Thymus (tissue), 11 donors: ENCODE measurements at regions not wholly inside any gene's neighbourhood (a gene's known extent, or its start where the extent isn't known, plus 50 kb on each side); places are given as distances from the start of the nearest gene placed in this dataset.

ENCODE experiments used
- DNase-seq, 9 donors: peaks; one replicate each; pipeline ENCODE4 v3.0.0-alpha.2; 2013; ENCODE audit warnings: low spot score in 9 of 9, low read depth in 6 of 9, missing footprints in 1 of 9
- H3K27ac ChIP-seq, 2 donors: one replicate each; pipeline ENCODE4 v1.5.1; 2013; ENCODE audit warnings: control low read depth in 1 of 2, low read depth in 1 of 2, low read length in 1 of 2, mild to moderate bottlenecking in 1 of 2, moderate library complexity in 1 of 2
- H3K27me3 ChIP-seq, 2 donors: one replicate each; pipeline ENCODE4 v1.5.1; 2013; ENCODE audit warnings: low read length in 1 of 2; ENCODE audit not compliant: control insufficient read depth in 2 of 2, insufficient read depth in 1 of 2
- H3K36me3 ChIP-seq, 2 donors: one replicate each; pipeline ENCODE4 v1.5.1; 2013; ENCODE audit warnings: low read length in 1 of 2, mild to moderate bottlenecking in 1 of 2, moderate library complexity in 1 of 2; ENCODE audit not compliant: control insufficient read depth in 2 of 2, insufficient read depth in 2 of 2
- H3K4me1 ChIP-seq, 2 donors: one replicate each; pipeline ENCODE4 v1.5.1; 2013; ENCODE audit warnings: low read length in 2 of 2; ENCODE audit not compliant: control insufficient read depth in 2 of 2, insufficient read depth in 2 of 2
- H3K4me3 ChIP-seq, 2 donors: one replicate each; pipeline ENCODE4 v1.5.1; 2013; ENCODE audit warnings: low read length in 2 of 2, control low read depth in 1 of 2, mild to moderate bottlenecking in 1 of 2
- H3K9me3 ChIP-seq, 2 donors: one replicate each; pipeline ENCODE4 v1.5.1; 2013; ENCODE audit warnings: low read length in 1 of 2, mild to moderate bottlenecking in 1 of 2; ENCODE audit not compliant: control insufficient read depth in 2 of 2, insufficient read depth in 1 of 2
- WGBS: extraction: QIAGEN DNeasy Blood & Tissue Kit; methylation state at CpG from one replicate; pipeline ENCODE4 v1.1.7; 2013; 5-methylcytosine and 5-hydroxymethylcytosine counted together
- donor health status: healthy.

DNA sequence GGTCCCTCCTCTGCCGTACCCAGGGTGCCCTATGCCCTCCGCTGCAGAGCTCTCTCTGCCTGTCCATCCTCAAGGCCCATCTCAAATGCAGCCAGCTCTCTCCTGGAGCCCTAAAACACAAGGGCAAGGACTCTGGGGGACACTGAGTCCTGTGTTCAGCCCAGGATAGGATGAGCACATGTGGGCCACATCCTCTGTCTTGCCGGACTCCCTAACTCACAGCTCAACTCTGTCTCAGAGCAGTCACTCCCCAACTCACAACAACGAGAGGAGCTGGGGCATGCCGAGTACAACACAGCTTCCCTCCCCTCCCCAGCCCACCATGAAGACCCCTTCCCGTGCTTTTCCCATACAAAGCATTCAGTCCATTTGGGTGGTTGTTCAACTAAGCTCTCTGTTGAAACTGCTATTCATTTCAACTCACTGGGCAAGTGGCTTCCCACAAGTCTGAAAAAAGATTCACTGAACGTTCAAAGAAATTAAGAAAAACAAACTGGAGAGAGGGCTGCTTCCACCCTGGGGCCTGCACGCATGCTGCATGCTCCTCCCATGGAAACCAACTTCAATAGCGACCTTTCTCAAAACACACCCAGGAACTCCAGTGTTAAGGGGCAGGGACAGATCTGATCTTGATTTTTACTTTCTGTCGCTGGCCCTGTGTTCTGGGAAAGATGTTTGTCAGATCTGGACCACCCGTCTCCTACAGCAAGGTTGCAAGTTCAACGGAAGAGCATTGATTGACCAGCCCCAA, 124.3 kb upstream of the IGF1R start:
- WGBS: 93% methylated on average over 12 of the region's 12 CpGs

DNA sequence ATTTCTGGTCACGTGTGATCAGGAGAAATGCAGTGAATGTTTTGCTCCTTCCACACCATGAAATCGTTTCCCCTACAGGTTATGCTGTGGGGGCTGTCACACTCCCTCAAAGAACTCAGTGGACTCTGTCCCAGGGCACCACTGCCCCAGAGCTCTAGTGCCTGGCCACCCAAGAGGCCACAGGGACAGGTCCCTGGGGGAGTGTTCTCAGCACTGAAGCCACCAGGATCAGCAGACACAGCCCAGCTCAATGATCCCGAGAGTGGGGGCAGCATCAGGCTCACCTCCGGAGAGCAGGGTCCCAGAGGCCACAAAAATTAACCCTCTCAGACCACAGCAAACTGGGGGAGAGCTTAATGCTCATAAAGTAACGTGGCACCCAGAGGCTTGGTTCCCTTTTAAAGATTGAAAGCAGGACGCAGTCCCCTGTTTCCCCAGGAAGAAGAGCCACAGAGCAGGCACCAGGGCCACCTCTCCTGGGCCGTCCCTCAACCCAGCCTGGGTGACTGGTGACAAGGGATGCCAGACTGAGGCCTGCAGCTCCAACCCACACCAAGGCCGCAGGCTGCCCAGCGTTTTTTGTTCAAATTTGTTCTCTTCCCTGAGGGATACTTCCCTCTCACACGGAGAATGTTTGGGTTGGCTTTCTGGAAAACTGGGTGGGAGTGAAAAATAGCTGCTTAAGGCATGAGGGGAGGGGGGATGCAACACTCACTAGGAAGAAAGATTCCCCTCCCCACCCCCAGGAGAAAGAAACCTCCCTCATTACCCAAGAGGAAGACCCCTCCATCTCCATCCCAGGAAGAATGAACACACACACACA, 123.3 kb upstream of the IGF1R start:
- 90% methylated on average over 10 of the region's 10 CpGs for WGBS
- no peak for DNase-seq
- Histone ChIP-seq H3K4me1 (peaks cover 0 to 15% of the 10 kb centered on the region in 2 donors), H3K27me3 (peaks cover 0 to 6% of the 10 kb centered on the region in 2 donors), H3K36me3 (no peaks in the 10 kb centered on the region), H3K4me3 (no peak overlapping the region), H3K27ac (no peak overlapping the region), H3K9me3 (no peaks in the 10 kb centered on the region)

More for the DNA sequence above, 124.3 kb upstream of the IGF1R start:
- no peak overlapping the region for H3K4me3 ChIP-seq
- H3K9me3 ChIP-seq: no peaks in the 10 kb centered on the region
- H3K4me1 ChIP-seq: peaks cover 0 to 15% of the 10 kb centered on the region in 2 donors
- H3K36me3 ChIP-seq: no peaks in the 10 kb centered on the region
- no peak for DNase-seq
- H3K27me3 ChIP-seq: peaks cover 0 to 2% of the 10 kb centered on the region in 2 donors
- no peak overlapping the region for H3K27ac ChIP-seq

DNA sequence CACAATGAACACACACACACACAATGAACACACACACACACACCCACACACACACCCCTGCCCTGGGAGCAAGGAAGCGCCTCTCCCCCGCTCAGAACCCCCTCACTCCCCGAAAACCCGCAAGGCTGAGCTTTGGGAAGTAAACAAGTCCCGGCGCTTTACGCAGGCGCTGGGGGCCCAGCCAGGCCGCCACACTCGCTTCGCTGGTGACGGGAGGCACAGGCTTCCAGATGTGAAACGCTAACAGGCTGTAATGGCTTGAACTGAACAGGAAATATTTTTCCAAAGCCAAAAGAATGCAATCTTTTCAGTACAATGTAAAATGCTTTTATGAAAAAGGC, 122.7 kb upstream of the IGF1R start:
- peak in 1 of 9 donors; percentile 22 for DNase-seq
- 36% methylated on average over 13 of the region's 13 CpGs for WGBS
- Histone ChIP-seq H3K9me3 (no peaks in the 10 kb centered on the region), H3K36me3 (no peaks in the 10 kb centered on the region), H3K4me1 (peaks cover 0 to 15% of the 10 kb centered on the region in 2 donors), H3K27me3 (peaks cover 0 to 6% of the 10 kb centered on the region in 2 donors), H3K4me3 (no peak overlapping the region), H3K27ac (no peak overlapping the region)

DNA sequence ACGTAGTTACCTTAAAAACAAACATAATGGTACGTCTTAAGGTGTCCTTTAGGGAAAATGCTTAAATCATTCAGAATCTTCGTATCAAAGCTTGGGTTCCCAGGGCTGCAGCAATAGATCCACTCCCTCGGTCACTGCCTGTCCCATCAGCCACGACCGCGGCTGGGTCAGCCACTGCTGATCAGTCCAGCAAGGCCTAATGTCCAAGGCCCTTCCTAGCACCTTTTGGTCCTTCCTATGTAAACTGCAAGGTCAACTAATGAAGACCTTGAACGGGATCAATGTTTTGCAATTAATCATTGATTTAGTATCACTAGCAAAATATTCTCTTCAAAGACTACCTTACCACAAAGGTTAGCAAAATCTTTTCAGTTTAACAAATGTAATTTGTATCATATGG, 122.2 kb upstream of the IGF1R start:
- Histone ChIP-seq H3K4me1 (peaks cover 0 to 15% of the 10 kb centered on the region in 2 donors), H3K9me3 (no peaks in the 10 kb centered on the region), H3K27ac (no peak overlapping the region), H3K36me3 (no peaks in the 10 kb centered on the region), H3K4me3 (no peak overlapping the region), H3K27me3 (peaks cover 0 to 6% of the 10 kb centered on the region in 2 donors)
- 93% methylated on average over 8 of the region's 8 CpGs for WGBS
- no peak for DNase-seq

DNA sequence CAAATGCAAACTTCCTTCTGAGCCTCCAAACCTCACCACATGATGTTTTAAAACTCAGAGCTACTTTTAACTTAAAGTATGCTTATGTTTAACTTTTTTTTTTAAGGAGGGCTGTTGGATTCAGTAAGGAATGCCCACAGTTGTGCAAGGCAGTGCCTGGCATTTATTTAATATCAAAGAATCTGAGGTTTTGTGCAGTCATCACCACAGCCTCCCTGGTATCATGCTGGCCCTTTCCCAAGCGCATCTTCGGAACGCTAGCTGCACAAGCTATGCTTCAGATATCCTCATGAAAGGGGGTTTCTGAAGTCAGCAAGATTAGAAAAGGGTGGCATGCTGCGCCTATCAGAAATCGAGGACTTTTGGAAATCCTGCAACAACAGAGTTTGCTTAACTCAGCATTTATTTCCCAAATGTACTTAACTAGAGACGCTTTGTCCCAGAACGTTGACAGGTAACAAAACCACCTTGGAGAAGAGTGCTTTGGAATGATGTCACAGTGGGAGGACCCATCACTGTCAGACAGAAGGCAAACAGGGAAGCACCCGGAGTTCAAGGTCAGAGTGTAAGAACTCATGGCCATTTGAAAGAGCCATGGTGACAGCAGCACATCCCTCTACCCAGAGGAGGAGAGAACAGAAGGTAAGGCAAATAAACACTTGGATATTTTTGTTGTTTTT, 120.2 kb upstream of the IGF1R start:
- WGBS: 88% methylated on average over 8 of the region's 8 CpGs

DNA sequence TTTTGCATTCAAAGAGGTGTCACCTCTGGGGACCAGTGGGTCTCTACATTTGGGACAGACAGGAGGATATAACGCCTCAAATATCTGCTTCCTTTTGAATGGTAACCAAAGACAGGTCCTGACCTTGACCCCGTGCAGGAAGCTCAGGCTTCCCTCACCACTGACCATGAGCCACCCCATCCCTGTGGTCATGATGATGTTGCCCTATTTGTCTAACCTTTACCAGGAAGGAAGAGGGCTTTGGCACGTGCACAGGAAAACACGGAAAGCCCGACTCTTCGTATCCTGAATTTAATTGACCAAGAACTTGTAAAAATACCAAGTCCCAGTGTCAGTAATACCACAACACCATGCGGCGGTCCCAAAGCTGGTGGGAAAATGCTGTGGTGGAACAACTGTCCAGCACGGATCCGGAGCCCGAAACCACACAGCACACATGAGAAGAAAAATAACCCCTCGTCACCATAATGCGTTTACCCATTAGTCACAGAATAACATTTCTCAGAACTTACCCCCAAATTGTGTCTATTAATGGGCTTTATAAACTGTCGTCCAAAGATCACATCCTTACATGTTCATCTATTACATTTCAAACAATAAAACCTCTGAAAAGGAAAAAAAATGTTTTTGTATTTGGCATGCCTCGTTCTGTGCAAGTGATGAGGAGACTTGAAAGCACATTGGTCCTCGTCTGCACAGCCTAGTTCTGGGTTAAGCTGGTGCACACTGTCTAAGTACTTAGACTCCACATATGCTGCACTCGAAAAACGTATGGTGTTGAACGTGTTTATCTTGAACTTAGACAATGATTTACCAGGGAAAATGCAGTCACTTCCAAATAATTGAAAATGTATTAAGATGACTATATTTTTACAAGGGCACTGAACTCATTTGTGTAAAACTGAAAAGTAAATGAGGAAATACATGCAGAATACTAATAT, 118.9 kb upstream of the IGF1R start:
- Histone ChIP-seq H3K9me3 (no peaks in the 10 kb centered on the region), H3K27ac (no peak overlapping the region), H3K4me1 (peaks cover 0 to 11% of the 10 kb centered on the region in 2 donors), H3K4me3 (no peak overlapping the region), H3K27me3 (peaks cover 0 to 6% of the 10 kb centered on the region in 2 donors), H3K36me3 (no peaks in the 10 kb centered on the region)
- no peak for DNase-seq
- WGBS: 92% methylated on average over 19 of the region's 19 CpGs

More for the DNA sequence above, 120.2 kb upstream of the IGF1R start:
- peaks cover 0 to 6% of the 10 kb centered on the region in 2 donors for H3K27me3 ChIP-seq
- no peaks in the 10 kb centered on the region for H3K9me3 ChIP-seq
- peaks cover 0 to 15% of the 10 kb centered on the region in 2 donors for H3K4me1 ChIP-seq
- no peak overlapping the region for H3K4me3 ChIP-seq
- H3K36me3 ChIP-seq: no peaks in the 10 kb centered on the region
- no peak for DNase-seq
- H3K27ac ChIP-seq: peak overlapping the region in 1 of 2 donors; percentile 8

DNA sequence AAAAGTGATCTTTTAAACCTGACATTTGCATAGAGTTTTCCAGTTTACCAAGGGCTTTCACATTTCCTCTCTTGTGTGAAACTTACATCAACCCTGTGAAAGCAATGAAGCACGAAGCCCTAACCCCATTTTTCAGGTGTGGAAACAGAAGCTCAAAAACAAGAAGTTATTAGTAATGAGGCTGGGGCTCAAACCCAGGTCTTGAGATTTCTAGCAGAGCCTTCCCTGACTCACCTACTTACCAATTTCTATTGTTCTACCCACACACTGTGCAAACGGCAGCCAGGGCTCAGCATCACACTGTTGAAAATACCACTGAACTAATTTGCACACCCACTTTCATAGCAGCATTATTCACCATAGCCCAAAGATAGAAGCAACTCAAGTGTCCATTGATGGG, 117.8 kb upstream of the IGF1R start:
- no peak overlapping the region for H3K27ac ChIP-seq
- peaks cover 0 to 4% of the 10 kb centered on the region in 2 donors for H3K4me1 ChIP-seq
- DNase-seq: no peak
- no peaks in the 10 kb centered on the region for H3K36me3 ChIP-seq
- no peaks in the 10 kb centered on the region for H3K9me3 ChIP-seq
- no peak overlapping the region for H3K4me3 ChIP-seq
- peaks cover 0 to 6% of the 10 kb centered on the region in 2 donors for H3K27me3 ChIP-seq
- 92% methylated on average over 2 of the region's 2 CpGs for WGBS

DNA sequence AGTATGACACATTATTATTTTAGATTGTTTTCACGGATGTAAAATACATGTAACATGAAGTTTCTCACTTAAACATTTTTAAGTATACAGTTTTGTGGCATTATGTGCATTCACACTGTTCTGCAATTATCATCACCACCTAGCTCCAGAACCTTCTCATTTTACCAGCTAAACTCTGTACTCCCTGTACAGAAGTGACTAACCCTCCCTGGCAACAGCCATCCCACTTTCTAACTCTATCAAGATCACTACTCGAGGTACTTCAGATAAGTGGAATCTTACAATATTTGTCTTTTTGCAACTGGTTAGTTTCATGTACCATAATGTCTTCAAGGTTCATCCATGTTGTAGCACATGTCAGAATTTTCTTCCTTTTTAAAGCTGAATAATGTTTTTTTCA, 116.3 kb upstream of the IGF1R start:
- no peak overlapping the region for H3K4me3 ChIP-seq
- H3K36me3 ChIP-seq: no peaks in the 10 kb centered on the region
- H3K27ac ChIP-seq: no peak overlapping the region
- no peaks in the 10 kb centered on the region for H3K4me1 ChIP-seq
- no peak for DNase-seq
- H3K27me3 ChIP-seq: peaks cover 0 to 6% of the 10 kb centered on the region in 2 donors
- no peaks in the 10 kb centered on the region for H3K9me3 ChIP-seq
- WGBS: 98% methylated on average over 2 of the region's 2 CpGs
